Epithelial cell of esophagus (primary cell): ENCODE measurements at regions not wholly inside any gene's neighbourhood (a gene's known extent, or its start where the extent isn't known, plus 50 kb on each side); places are given as distances from the start of the nearest gene placed in this dataset.

Experiments used
- DNase-seq: peaks from one replicate; pipeline ENCODE4 v3.0.0; 2010; ENCODE audit warnings: low read depth
- H3K4me3 ChIP-seq: 2 replicates; pipeline ENCODE4 v1.5.1; 2011; ENCODE audit warnings: mild to moderate bottlenecking, low read length, control low read depth
- CTCF ChIP-seq: IDR thresholded peaks from 2 replicates; pipeline ENCODE4 v1.5.1; 2011; ENCODE audit warnings: low read depth, mild to moderate bottlenecking, low read length, control low read depth, inconsistent platforms; ENCODE audit not compliant: insufficient read depth; ENCODE audit errors: missing control alignments

GRCh38 chr12:20257311-20257710 lies 111.0 kb upstream of the PDE3A start:
- H3K4me3 ChIP-seq: no peak overlapping the region
- no peak for DNase-seq
- no peak for TF ChIP-seq CTCF

GRCh38 chr12:20259786-20260185 lies 108.6 kb upstream of the PDE3A start:
- no peak for DNase-seq
- H3K4me3 ChIP-seq: no peak overlapping the region
- TF ChIP-seq CTCF: no peak

- no peak overlapping the region for H3K4me3 ChIP-seq
Observed at GRCh38 chr12:20260851-20261250, 107.5 kb upstream of the PDE3A start.

GRCh38 chr12:20262119-20262518 lies 106.2 kb upstream of the PDE3A start:
- no peak for TF ChIP-seq CTCF
- no peak for DNase-seq
- H3K4me3 ChIP-seq: no peak overlapping the region

More at GRCh38 chr12:20260851-20261250, 107.5 kb upstream of the PDE3A start:
- no peak for DNase-seq
- TF ChIP-seq CTCF: no peak

- H3K4me3 ChIP-seq: no peak overlapping the region
- DNase-seq: no peak
- no peak for TF ChIP-seq CTCF
Observed at GRCh38 chr12:20264026-20264425, 104.3 kb upstream of the PDE3A start.

- no peak for TF ChIP-seq CTCF
- DNase-seq: no peak
Observed at GRCh38 chr12:20264608-20265114, 103.7 kb upstream of the PDE3A start.

GRCh38 chr12:20268121-20268732 lies 100.1 kb upstream of the PDE3A start:
- DNase-seq: peak; percentile 1
- no peak for TF ChIP-seq CTCF
- no peak overlapping the region for H3K4me3 ChIP-seq

More at GRCh38 chr12:20264608-20265114, 103.7 kb upstream of the PDE3A start:
- H3K4me3 ChIP-seq: no peak overlapping the region
